Stimulated activated CD8-positive, alpha-beta memory T cell treated with anti-CD3 and anti-CD28 coated beads, Interleukin-7, amount 100 ng/mL, for 1 hour (primary cell): ENCODE measurements at regions not wholly inside any gene's neighbourhood (a gene's known extent, or its start where the extent isn't known, plus 50 kb on each side); places are given as distances from the start of the nearest gene placed in this dataset.
"Not testable (repeated sequence)": the region's sequence is repeated elsewhere in the genome, so short reads cannot be mapped to it uniquely, and the experiment has no call there.

Source experiments
- DNase-seq, 2 donors: peaks; one replicate each; pipeline ENCODE4 v3.0.0-alpha.2; 2020; ENCODE audit warnings: low read depth in 2 of 2

GRCh38 chr3:110391640-110392395, 679.8 kb upstream of the NECTIN3 start:
- no peak for DNase-seq

DNA sequence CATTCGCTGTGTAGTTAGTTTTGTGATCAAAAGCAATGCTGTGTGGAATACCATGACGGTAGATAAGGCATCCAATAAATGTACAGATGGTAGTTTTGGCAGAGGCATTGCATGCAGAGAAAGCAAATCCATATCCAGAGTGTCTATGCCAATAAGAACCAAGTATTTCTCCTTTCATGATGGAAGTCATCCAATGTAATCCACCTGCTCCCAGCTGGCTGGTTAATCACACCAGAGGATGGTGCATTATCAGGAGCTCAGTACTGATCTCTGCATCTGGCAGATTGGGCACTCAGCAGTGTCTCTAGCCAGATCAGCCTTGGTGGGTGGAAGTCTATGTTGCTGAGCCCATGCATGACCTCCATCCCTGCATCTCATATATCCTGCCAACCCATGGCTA, 677.7 kb upstream of the NECTIN3 start:
- DNase-seq, result no peak

GRCh38 chr3:110397115-110397514, 674.5 kb upstream of the NECTIN3 start:
- DNase-seq, result no peak

- no peak for DNase-seq
Observed at GRCh38 chr3:110400315-110400714, 671.3 kb upstream of the NECTIN3 start.

DNA sequence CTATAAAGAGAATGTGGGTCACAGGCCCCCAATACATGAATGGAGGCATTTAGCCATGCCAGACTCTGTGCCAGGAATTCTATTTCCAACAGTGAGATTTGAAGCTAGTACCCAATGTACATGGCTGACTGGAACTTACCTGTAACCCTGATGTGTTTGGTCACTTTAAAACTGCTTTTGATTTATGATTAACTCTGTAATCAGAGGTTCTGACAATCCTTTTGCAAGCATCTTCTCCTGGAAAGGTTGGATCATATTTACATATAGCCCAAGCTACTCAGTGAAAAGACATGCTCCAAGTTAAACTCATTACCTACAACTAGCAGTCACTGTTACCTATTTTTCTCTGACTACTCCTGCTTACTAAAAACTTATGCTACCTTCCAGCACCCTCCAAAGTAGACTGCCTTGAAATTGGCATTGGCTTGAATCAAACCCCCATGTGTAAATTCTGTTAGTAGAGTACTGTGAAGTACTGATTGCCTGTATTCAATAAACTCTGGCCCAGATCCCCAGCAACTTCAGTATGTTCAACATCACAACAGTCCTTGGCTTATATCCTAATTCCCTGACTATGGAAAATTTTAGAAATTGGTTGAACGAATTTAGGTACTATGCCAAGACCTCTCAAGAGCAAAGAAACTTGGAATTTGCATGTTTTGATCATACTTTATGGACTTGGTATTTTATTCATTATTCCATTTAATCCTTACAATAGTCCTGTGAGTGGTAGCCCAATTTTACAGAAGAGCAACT, 665.6 kb upstream of the NECTIN3 start:
- DNase-seq, result no peak

- no peak for DNase-seq
Observed at GRCh38 chr3:110413266-110413665, 658.4 kb upstream of the NECTIN3 start.

DNA sequence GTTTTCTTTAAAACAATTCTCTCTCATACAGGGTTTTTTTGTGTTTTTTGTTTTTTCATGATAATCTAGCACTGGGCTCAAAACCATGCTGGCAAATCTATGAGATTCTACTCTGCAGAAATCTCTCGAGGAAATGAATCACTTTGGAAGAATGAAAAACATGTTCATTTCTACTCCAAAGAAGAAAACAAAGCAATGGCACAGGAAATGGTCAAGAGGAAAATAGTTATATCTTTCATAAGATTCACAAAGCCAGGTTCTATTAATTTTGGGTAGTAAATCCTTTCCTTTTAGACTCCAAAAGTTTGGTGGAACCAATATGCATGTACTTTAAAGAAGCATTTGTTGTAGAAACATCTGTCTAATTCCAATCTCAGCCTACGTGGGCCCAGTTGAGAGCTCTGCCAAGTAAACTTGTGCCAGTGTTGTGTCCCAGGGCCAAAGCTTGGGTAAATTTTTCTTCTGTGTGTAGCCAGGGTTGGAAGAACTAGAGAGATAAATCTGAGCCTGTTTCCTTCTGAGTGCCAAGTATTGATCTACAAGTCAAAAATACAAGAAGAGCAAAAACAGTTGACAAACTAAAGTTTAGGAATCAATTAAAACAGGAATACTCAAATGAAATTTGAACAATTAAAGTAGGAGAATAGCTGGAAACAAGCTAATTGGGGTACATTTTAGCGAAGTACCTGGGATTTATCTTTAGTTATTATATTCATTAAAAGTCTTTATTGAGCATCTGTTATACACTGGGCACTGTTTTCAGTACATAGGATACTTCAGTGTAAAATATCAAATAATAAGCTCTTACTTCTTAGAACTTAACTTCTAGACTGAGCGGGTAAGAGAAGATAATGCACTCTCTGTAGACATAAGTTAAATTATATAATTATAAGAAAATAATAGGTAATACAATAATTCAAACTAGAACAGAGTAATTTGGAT, 657.5 kb upstream of the NECTIN3 start:
- DNase-seq, result no peak

- DNase-seq, result no peak
Observed at GRCh38 chr3:110414855-110415254, 656.8 kb upstream of the NECTIN3 start.

DNA sequence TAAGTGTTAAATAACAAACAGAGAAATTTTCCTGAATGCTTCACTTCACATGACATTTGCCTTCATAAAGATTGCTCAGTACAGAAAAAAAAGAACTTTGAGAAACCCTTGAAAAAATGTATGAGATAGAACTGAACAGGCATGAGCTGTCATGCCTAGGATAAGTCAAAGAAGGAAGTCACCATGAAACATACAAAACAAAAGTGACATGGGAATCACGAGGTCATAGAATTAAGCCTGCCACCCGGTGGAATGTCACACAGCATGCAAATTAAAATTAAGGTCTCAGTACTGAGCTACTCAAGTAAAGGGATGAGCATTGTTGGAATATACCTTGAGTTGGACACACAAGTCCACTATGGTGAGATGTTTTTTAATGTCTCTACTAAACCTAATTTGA, 652.5 kb upstream of the NECTIN3 start:
- DNase-seq, result no peak

DNA sequence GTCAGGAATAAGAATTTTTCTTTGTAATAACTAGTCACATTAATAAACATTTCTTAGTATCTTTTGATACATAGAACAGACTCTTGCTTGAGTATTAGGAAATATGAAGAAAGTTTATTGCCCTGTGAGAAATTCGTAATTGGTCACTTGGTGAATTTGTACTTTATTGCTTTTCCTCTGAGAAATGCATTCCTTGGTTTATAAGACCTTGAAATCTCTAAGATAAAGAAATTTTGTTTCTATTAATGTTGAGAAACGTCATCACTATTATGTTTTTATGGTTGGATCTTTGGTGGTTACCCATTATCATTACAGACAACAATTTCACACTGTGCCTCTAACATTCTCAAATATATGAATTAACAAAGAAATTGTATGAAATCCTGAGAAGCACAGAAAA, 652.0 kb upstream of the NECTIN3 start:
- no peak for DNase-seq

- DNase-seq, result no peak
Observed at GRCh38 chr3:110420158-110420641, 651.4 kb upstream of the NECTIN3 start.

DNA sequence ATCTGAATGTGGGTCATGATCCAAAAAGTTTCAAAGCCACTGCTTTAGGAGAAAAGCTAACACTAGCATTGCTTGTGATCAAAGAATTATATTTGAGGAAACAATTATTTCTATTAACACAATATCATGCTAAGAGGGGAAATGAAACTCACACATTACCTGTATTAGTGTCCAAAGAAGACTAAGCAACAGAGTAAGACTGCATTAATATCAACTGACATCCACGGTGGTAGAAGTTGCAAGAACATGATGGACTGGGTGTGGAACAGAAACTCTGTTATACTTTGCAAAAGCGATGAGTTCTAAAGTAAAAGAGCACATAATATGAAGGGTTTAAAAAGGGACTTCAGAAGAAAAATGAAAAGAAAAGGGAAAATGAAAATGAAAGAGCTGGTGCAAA, 648.3 kb upstream of the NECTIN3 start:
- DNase-seq, result no peak

DNA sequence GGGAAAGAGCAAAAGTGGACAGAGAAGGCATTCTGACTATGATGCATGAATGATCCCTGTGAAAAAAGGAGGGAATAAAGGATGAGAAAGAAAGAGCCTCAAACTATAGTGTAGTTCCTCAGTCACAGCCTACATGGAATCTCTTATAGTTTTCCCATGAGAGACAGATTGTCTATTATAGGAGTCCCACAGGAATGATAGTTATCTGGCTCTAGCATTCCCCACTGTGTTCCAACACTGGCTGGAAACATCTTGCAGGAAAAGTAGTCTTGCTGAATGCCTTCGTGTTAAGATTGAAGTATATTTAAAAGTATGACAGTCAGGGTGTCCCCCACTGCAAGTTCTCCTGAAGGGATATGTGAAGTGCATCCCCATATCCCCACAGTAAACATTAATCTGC, 641.5 kb upstream of the NECTIN3 start:
- no peak for DNase-seq

- no peak for DNase-seq
Observed at GRCh38 chr3:110436209-110436608, 635.4 kb upstream of the NECTIN3 start.

- DNase-seq, result not testable (repeated sequence)
Observed at GRCh38 chr3:110440066-110440653, 631.5 kb upstream of the NECTIN3 start.

- no peak for DNase-seq
Observed at GRCh38 chr3:110454066-110454465, 617.5 kb upstream of the NECTIN3 start.

DNA sequence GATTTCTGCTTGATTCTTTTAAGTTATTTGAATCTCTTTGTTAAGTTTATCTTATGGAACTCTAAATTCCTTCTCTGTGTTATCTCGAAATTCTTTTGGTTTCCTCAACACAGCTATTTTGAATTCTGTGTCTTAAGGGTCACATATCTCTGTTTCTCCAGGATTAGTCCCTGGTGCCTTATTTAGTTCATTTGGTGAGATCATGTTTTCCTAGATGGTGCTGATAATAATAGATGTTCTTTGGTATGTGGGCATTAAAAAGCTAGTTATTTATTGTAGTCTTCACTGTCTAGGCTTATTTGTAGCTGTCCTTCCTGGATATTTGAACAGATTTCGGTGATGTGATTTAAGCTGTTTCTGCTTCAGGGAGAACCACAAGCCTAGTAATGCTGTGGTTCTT, 615.6 kb upstream of the NECTIN3 start:
- DNase-seq, result no peak

- no peak for DNase-seq
Observed at GRCh38 chr3:110456438-110457138, 615.0 kb upstream of the NECTIN3 start.

DNA sequence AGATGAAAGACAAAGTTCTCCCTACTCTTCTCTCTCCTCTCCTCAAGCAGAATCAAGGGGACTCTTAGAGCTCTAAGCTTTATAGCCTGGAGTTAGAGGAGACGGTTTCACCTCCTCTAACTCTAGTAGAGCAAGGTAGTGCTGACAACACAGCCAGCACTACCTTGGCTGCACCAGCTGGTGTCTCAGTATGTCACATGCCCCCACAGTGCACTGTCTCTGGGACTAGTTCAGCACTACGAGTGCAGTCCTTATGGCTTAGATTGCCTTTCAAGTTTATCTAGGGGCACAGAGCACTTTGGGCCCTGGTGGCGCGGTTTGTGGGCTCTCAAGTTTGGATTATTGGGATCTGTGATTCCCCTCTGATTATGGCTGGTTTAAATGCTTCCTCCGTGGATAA, 614.1 kb upstream of the NECTIN3 start:
- no peak for DNase-seq

GRCh38 chr3:110459021-110459420, 612.6 kb upstream of the NECTIN3 start:
- DNase-seq, result no peak

DNA sequence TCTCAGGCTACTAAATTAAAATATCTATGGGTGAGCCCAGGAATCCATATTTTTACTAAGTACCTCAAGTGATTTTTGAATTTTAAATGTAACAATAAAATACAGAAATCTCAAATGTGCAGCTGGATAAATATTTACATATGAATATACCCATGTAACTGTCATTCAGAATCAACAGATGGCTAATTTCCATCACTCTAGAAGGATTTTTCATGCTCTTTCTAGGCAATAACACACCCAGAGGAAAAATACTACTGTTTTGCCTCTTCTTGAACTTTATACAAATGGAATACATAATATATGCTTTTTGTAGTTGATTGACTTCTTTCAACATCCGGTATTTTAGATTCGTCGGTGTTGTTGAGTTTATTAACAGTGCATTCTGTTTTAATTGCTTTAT, 601.3 kb upstream of the NECTIN3 start:
- DNase-seq, result no peak
